A673 (cell line): ENCODE measurements at regions not wholly inside any gene's neighbourhood (a gene's known extent, or its start where the extent isn't known, plus 50 kb on each side); places are given as distances from the start of the nearest gene placed in this dataset.

Experiments
- BruUV-seq: library from RNA; stranded (reverse); fragments of 400-500 nt; replicated peaks from 2 replicates; lab custom pipeline; 2021; lab: Mats Ljungman, UMichigan
- CTCF ChIA-PET: fragments of 300-600 bp; sonication (Branson Sonifier 250); formaldehyde crosslinking; loops from one replicate; lab custom pipeline; 2022; ENCODE audit warnings: antibody characterized with exemption; lab: Charles Lee
- POLR2A ChIA-PET: fragments of 300-600 bp; sonication (Branson Sonifier 250); formaldehyde crosslinking; loops from one replicate; lab custom pipeline; 2022; ENCODE audit warnings: antibody characterized with exemption; ENCODE audit not compliant: low non-redundant PET; lab: Charles Lee
- DNase-seq: peaks from one replicate; pipeline ENCODE4 v3.0.0-alpha.2; 2015; ENCODE audit warnings: low spot score
- H3K27ac ChIP-seq: fragments of 200-600 bp; sonication (generic); 2 replicates; pipeline ENCODE4 v1.5.1; 2016; ENCODE audit warnings: mixed run types, low read depth, mild to moderate bottlenecking, mixed read lengths, antibody characterized with exemption, low read length; ENCODE audit not compliant: poor library complexity, severe bottlenecking
- H3K27me3 ChIP-seq: fragments of 200-600 bp; sonication (generic); replicated peaks from 2 replicates; pipeline ENCODE4 v1.6.1; 2017; ENCODE audit warnings: mixed run types, low read depth, mild to moderate bottlenecking, mixed read lengths, antibody characterized with exemption, low read length; ENCODE audit not compliant: insufficient read depth, poor library complexity
- H3K36me3 ChIP-seq: fragments of 200-600 bp; sonication (generic); 2 replicates; pipeline ENCODE4 v1.6.1; 2016; ENCODE audit warnings: mixed run types, mild to moderate bottlenecking, mixed read lengths, antibody characterized with exemption, low read length; ENCODE audit not compliant: insufficient read depth, poor library complexity, severe bottlenecking
- H3K4me1 ChIP-seq: fragments of 200-600 bp; sonication (generic); 2 replicates; pipeline ENCODE4 v1.6.1; 2017; ENCODE audit warnings: mixed run types, mild to moderate bottlenecking, mixed read lengths, antibody characterized with exemption, low read length; ENCODE audit not compliant: insufficient read depth, poor library complexity, severe bottlenecking
- H3K4me3 ChIP-seq: fragments of 200-600 bp; sonication (generic); 2 replicates; pipeline ENCODE4 v1.5.1; 2016; ENCODE audit warnings: low read depth, mixed run types, mild to moderate bottlenecking, mixed read lengths, low read length; ENCODE audit not compliant: poor library complexity, severe bottlenecking
- H3K9me3 ChIP-seq: fragments of 200-600 bp; sonication (generic); 2 replicates; pipeline ENCODE4 v1.6.1; 2016; ENCODE audit warnings: mixed run types, low read depth, mild to moderate bottlenecking, mixed read lengths, antibody characterized with exemption, low read length; ENCODE audit not compliant: poor library complexity, severe bottlenecking
- CTCF ChIP-seq: fragments of 300-800, 200-600 bp; sonication (generic); conservative IDR thresholded peaks from 2 replicates; pipeline ENCODE4 v1.5.1; 2017; ENCODE audit warnings: low read depth, mild to moderate bottlenecking, antibody characterized with exemption, low read length, moderate library complexity, mixed read lengths
- EZH2 ChIP-seq: fragments of 200-600 bp; sonication (generic); IDR thresholded peaks from 2 replicates; pipeline ENCODE4 v1.6.1; 2017; ENCODE audit warnings: borderline replicate concordance, low read depth, mild to moderate bottlenecking, mixed read lengths, antibody characterized with exemption, low read length; ENCODE audit not compliant: poor library complexity, severe bottlenecking
- intact Hi-C: fragments of 100-400 bp; cut with micrococcal nuclease; formaldehyde crosslinking; loops from one replicate; pipeline ENCODE4 v1.10.0; 2022; ENCODE audit not compliant: unreplicated experiment

- Histone ChIP-seq H3K4me3 (no peak overlapping the region), H3K27ac (no peak overlapping the region), H3K9me3 (no peaks in the 10 kb centered on the region), H3K36me3 (no peaks in the 10 kb centered on the region), H3K27me3 (no peaks in the 10 kb centered on the region), H3K4me1 (no peaks in the 10 kb centered on the region)
- TF ChIP-seq CTCF (no peak), EZH2 (no peak)
- BruUV-seq = no TSS peak
- no peak for DNase-seq
- ChIA-PET CTCF (interaction anchor here (0.7 kb wide), 1 partner anchor 129 kb away, joined by 3 read pairs; no protein-coding TSS in a partner anchor), POLR2A (no interaction called here)
- intact Hi-C loops = no loop called here
Measured at GRCh38 chr13:26476782-26477142, 80.7 kb upstream of the WASF3 start.

- Histone ChIP-seq H3K27me3 (no peaks in the 10 kb centered on the region), H3K4me1 (no peaks in the 10 kb centered on the region), H3K9me3 (no peaks in the 10 kb centered on the region), H3K27ac (no peak overlapping the region), H3K36me3 (no peaks in the 10 kb centered on the region), H3K4me3 (no peak overlapping the region)
- ChIA-PET CTCF (no interaction called here), POLR2A (no interaction called here)
- intact Hi-C loops = no loop called here
- DNase-seq = no peak
- no peak for TF ChIP-seq CTCF
- no peak for TF ChIP-seq EZH2
- no TSS peak for BruUV-seq
Measured at GRCh38 chr13:26477681-26478080, 79.8 kb upstream of the WASF3 start.

- ChIA-PET CTCF (no interaction called here), POLR2A (no interaction called here)
- intact Hi-C loops = no loop called here
- no peak overlapping the region for H3K4me3 ChIP-seq
- H3K4me1 ChIP-seq = no peaks in the 10 kb centered on the region
- TF ChIP-seq CTCF = no peak
- TF ChIP-seq EZH2 = no peak
- no peaks in the 10 kb centered on the region for H3K27me3 ChIP-seq
- DNase-seq = no peak
- no peaks in the 10 kb centered on the region for H3K36me3 ChIP-seq
- no peaks in the 10 kb centered on the region for H3K9me3 ChIP-seq
- BruUV-seq = no TSS peak
- no peak overlapping the region for H3K27ac ChIP-seq
Measured at GRCh38 chr13:26480246-26480855, 77.1 kb upstream of the WASF3 start.
